ELF-1 (cell line): ENCODE measurements at regions not wholly inside any gene's neighbourhood (a gene's known extent, or its start where the extent isn't known, plus 50 kb on each side); places are given as distances from the start of the nearest gene placed in this dataset.
A peak's percentile ranks its signal among the peaks of the same experiment; 100 is the strongest.
"Not testable (repeated sequence)": the region's sequence is repeated elsewhere in the genome, so short reads cannot be mapped to it uniquely, and the experiment has no call there.

Source experiments
- DNase-seq: peaks from one replicate; pipeline ENCODE4 v3.0.0-alpha.2; 2016; ENCODE audit warnings: low read depth, low spot score

DNA sequence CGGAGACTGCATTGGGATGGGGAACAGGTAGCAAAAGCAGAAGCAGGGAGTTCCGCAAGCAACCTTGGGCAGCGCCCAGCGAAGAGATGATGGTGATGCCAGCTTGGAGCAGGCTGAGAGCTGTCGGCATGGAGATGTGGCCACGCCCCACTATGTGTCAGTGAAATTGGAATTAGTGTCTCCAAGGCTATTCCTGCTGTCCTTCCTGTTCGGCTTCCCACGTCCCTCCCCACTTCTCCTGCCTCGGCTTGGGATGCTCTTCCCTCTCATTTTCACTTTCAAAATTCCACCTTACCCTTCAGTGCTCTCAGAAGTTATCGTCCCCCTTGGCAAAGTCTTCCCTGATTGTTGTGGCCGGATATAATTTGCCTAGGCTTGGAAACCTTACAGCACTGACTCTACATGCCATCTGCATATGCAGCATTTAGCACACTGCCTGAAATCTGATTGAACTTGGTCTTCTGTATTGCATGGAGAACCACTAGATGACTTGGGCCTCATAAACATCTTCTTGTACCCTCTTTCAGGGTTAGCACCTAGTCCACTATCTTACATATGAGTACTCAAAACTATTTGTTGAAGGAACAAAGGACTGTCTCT lies 270.7 kb upstream of the RUNX1 start:
- DNase-seq, result no peak

DNA sequence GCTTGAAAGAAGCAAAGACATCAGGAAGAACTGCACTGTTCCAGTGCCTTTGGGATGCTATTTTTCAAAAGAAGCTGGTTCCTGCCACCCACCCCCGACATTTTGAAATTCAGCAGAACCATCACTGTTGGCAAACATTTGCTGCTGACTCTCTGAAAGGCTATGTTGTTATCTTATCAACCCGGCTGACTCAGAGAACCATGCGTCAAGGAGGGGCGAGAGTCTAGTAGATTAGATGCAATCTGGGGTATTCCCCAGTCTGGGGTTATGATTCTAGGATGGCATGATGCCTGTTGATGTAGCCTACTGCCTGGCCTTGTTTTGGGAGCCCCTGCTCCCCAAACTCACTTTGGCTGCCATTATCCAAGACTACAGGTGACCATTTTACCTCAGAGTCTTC lies 267.8 kb upstream of the RUNX1 start:
- DNase-seq, result peak; percentile 12

- no peak for DNase-seq
Measured at GRCh38 chr21:35316456-35316855, 267.4 kb upstream of the RUNX1 start.

DNA sequence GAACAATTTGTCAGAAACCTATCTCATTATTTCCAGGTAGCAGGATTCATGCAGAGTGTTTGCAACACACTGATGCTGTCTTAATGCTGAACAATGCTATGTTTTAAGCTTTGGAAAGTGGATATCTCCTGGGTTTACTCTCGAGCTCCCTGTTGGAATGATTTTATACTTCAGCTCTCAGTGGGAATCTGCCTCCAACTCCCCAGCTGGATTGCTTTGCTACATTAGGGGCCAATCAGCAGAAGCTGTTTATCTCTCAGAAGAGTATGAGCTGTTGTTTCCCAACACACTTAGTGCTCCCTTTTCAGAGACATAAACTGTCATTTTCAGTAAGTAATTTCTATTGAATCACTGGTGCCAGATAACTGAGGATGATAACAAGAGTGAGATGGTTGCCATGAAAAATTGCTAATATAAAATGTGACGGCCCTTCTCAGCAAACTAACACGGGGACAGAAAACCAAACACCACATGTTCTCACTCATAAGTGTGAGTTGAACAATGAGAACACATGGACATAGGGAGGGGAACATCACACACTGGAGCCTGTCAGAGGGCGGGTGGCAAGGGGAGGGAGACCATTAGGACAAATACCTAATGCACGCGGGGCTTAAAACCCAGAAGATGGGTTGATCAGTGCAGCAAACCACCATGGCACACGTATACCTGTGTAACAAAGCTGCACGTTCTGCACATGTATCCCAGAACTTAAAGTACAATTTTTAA lies 265.9 kb upstream of the RUNX1 start:
- no peak for DNase-seq

DNA sequence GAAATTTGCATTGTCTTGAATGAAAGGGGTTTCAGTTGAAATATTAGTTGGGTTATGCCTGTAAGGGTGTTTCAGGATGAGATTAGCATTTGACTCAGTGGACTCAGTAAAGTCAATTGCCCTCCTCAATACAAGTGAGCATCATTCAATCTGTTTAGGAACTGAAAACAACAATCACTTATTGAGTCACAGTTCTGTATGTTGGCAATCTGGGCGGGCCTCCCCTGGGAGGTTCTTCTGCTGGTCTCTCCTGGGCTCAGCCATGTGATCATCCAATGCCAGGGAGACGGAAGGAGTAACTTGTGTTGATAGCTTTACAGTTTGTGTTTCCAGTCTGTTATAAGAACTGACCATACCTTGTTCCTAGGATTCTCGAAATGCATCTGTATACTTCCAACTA lies 262.9 kb upstream of the RUNX1 start:
- DNase-seq, result no peak

GRCh38 chr21:35309316-35309715 lies 260.2 kb upstream of the RUNX1 start:
- DNase-seq, result no peak

DNA sequence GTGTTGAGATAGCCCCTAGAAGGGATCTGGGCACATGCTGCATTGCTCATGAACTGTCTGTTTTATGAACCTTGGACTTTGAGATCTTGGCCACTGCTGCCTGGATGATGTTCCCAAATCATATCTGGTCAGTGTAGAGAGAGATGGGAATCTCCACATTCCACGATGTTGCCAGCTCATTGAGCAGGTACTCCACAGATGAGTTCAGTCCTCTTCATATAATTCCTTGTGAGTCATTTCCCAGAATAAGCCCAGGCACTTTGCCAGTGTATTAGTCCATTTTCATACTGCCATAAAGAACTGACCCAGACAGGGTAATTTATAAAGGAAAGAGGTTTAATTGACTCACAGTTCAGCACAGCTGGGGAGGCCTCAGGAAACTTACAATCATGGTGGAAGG lies 254.0 kb upstream of the RUNX1 start:
- DNase-seq, result no peak

- no peak for DNase-seq
Measured at GRCh38 chr21:35298757-35299156, 249.7 kb upstream of the RUNX1 start.

- no peak for DNase-seq
Measured at GRCh38 chr21:35297665-35298064, 248.6 kb upstream of the RUNX1 start.

- DNase-seq, result peak; percentile 34
Measured at GRCh38 chr21:35294231-35294898, 245.3 kb upstream of the RUNX1 start.

DNA sequence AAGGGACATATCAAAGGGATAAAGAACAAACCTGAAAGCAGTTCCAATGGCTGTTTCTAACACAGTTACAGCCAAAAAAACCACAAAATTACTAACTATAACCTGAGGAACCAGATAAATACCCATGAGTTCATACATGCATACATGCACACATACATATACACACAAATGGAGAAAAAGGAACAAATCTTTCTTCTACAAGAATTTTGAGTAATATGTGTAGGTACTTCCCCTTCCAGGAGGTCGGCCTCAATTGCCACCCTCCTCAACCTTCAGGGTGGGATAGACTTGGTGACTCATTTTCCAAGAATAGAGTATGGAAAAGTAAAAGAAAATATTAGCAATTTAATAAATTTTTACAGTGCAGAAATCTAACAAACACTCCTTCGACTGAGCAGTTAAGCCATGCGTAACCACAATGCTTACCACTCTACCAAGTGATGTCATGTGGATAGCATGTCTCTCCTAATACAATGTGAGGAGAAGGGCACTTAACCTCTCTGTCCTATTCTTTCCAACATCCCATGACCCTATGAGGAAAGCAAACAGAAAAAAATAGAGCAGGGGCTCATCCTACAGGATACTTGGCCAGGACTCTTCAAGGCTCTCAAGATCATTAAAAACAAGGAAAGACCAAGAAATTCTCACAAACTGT lies 243.0 kb upstream of the RUNX1 start:
- DNase-seq, result no peak

GRCh38 chr21:35291034-35291433 lies 241.9 kb upstream of the RUNX1 start:
- DNase-seq, result no peak

DNA sequence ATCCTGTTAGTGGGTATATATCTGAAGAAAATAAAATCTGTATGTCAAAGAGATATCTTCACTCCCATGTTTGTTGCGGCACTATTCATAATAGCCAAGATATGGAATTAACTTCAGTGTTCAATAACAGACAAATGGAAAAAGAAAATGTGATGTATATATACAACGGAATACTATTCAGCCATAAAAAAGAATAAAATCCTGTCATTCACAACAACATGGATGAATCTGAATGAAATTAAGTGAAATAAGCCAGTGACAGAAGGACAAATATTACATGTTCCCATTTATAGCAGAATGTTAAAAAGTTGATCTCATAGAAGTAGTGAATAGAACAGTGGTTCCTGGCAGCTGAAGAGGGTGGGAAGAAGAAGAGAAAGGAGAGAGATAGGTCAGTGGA lies 239.1 kb upstream of the RUNX1 start:
- DNase-seq, result no peak

DNA sequence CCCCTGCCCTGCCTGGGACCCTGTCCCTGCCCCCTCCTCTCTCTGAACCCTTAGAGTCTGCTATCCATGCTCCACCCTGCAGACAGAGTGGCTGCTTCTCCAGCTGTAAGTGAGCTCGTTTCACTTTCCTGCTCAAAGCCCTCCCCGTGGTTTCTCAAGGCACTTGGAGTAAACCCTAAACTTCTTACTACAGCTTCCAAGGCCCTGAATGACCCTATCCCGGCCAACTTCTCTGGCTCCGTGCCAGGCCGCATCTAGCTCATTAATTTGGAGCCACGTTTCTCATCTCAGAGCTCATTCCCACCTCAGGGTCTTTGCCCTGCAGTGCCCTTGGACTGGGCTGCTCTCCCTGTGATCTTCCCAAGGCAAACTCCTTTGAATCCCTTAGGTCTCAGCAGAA lies 235.1 kb upstream of the RUNX1 start:
- no peak for DNase-seq

- no peak for DNase-seq
Measured at GRCh38 chr21:35282944-35283343, 233.8 kb upstream of the RUNX1 start.

DNA sequence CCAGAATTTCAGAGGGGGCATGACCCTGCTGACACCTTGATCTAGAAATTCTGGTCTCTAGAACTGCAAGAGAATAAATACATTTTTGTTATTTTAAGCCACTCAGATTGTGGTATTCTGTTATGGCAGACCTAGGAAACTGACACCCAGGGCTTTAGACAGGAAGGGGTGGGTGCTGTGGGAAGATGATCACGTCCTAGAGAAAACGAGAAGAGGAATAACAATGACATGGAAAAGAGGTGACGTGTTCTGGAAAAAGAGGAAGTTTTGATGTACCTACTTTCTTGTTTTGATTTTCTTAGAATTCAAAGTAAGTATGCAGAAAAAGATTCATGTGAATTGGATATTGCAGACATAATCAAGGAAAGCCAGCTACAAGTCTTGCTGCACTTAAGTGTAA lies 232.9 kb upstream of the RUNX1 start:
- DNase-seq, result no peak

- no peak for DNase-seq
Measured at GRCh38 chr21:35280231-35280630, 231.1 kb upstream of the RUNX1 start.

- no peak for DNase-seq
Measured at GRCh38 chr21:35275776-35276175, 226.7 kb upstream of the RUNX1 start.

DNA sequence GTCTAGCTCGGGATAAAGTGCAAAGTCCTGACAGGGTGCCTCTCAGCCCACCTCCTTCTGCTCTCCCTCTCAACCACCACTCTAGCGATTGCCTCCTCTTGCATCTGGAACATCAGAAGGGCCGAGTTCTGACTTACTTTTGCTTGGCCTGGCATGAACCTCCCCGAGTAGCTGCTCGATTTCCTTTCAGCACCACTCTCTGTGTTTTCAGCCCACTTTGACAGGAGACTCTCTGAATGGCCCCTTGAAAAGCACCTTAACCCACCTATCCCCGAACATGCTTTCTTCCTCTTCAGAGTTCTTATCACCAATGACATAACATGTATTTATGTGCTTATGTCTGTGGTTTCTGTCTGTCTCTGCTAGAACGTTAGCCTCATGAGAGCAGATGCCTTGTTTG lies 225.8 kb upstream of the RUNX1 start:
- no peak for DNase-seq

DNA sequence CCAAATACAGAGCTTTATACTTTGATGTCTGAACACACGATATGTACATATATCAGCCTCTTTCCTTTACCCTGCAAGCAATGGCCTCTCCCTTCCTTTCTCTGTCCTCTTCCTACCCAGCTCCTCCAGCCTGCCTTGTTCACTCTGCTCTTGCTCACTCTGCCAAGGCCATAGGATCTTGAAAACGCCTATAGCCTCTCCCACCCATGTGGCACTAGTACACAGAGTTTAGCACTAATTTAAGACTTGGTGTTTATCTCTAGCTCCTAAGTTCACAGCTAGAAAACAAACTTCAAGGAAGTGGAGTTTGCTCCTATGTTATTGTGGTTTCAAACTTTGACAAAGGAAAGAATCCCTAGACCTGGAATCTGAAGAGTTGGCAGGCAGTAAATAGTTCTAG lies 225.0 kb upstream of the RUNX1 start:
- DNase-seq, result no peak

GRCh38 chr21:35273333-35273732 lies 224.2 kb upstream of the RUNX1 start:
- DNase-seq, result peak; percentile 79

DNA sequence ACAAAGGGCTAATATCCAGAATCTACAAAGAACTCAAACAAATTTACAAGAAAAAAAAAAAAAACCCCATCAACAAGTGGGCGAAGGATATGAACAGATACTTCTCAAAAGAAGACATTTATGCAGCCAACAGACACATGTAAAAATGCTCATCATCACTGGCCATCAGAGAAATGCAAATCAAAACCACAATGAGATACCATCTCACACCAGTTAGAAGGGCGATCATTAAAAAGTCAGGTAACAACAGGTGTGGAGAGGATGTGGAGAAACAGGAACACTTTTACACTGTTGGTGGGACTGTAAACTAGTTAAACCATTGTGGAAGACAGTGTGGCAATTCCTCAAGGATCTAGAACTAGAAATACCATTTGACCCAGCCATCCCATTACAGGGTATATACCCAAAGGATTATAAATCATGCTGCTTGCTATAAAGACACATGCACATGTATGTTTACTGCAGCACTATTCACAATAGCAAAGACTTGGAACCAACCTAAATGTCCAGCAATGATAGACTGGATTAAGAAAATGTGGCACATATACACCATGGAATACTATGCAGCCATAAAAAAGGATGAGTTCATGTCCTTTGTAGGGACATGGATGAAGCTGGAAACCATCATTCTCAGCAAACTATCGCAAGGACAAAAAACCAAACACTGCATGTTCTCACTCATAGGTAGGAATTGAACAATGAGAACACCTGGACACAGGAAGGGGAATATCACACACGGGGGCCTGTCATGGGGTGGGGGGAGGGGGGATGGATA lies 222.4 kb upstream of the RUNX1 start:
- not testable (repeated sequence) for DNase-seq
